Epithelial cell of esophagus (primary cell): ENCODE measurements at regions not wholly inside any gene's neighbourhood (a gene's known extent, or its start where the extent isn't known, plus 50 kb on each side); places are given as distances from the start of the nearest gene placed in this dataset.

Source experiments
- DNase-seq: peaks from one replicate; pipeline ENCODE4 v3.0.0; 2010; ENCODE audit warnings: low read depth
- H3K4me3 ChIP-seq: 2 replicates; pipeline ENCODE4 v1.5.1; 2011; ENCODE audit warnings: mild to moderate bottlenecking, low read length, control low read depth
- TF ChIP-seq, protein P1 (sequence below): IDR thresholded peaks from 2 replicates; pipeline ENCODE4 v1.5.1; 2011; ENCODE audit warnings: low read depth, mild to moderate bottlenecking, low read length, control low read depth, inconsistent platforms; ENCODE audit not compliant: insufficient read depth; ENCODE audit errors: missing control alignments

DNA sequence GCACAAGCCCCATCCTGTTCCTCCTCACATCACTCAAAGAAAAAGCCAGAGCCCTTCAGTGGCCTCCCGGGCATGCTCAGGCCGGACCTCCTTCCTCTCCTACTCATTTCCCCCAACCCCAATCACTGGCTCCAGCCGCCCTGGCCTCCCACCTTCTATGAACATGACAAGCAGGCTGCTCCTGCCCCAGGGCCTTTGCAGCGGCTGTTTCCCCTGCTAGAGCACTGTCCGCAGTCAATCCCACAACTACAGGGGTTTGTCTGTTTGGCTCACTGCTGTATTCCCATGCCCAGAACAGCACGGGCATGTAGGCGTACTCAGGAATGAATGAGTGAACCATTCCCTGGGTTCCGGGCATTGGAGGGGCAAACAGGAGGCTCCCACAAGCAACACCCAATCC is 139.8 kb upstream of the PRR20G start:
- TF ChIP-seq, protein P1, sequence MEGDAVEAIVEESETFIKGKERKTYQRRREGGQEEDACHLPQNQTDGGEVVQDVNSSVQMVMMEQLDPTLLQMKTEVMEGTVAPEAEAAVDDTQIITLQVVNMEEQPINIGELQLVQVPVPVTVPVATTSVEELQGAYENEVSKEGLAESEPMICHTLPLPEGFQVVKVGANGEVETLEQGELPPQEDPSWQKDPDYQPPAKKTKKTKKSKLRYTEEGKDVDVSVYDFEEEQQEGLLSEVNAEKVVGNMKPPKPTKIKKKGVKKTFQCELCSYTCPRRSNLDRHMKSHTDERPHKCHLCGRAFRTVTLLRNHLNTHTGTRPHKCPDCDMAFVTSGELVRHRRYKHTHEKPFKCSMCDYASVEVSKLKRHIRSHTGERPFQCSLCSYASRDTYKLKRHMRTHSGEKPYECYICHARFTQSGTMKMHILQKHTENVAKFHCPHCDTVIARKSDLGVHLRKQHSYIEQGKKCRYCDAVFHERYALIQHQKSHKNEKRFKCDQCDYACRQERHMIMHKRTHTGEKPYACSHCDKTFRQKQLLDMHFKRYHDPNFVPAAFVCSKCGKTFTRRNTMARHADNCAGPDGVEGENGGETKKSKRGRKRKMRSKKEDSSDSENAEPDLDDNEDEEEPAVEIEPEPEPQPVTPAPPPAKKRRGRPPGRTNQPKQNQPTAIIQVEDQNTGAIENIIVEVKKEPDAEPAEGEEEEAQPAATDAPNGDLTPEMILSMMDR: no peak
- no peak overlapping the region for H3K4me3 ChIP-seq
- DNase-seq: no peak

DNA sequence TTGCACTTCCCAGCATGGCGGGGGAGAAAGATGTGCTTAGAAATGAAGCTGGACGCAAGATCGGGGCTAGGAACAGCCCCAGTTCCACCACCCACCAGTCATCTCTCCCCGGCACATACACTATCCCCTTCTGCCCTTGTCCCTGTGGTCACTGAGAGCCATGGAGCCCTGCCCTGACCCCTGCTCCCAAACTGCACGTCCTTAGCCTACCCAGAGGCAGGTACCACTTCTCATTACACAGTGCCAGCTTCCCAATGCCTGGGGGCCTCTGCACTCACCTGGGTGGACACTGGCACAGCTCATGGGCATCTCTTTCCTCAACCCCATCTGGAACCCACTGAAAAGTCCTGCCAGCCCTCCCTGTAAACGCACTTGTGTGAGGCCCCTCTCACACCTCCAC is 139.3 kb upstream of the PRR20G start:
- TF ChIP-seq, protein P1: no peak
- no peak for DNase-seq
- no peak overlapping the region for H3K4me3 ChIP-seq

DNA sequence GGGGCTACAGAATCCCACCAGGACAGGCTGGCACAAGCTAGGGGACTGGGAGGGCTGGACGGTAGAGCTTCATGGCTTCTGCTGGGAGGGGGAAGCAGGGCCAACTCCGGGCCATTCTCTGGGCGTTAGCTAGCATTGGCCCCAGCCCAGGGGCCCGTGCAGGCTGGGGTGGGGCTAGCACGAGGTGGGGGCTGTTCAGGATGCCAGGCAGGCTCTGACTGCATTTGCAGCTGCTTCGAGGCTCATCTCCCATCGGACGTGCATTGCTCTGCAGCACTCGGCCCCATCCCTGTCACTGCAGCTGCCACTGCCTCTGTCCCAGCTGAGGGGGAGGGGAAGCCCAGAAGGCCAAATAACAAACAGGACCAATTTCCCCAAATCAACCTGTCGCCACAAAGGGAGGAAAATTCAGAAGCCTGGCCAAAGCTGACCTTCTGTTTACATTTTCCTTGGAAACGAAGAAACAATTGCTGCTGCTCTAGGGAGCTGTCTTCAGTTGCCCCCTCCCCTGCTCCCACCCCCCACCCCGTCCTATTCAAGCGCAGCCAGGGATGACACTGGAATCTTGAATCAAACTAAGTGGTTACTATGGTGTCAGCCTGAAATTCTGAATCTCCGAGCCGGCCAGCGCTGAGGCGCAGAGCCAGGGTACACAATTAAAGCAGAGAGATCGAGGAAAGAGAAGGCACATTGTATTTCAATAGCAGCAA is 138.8 kb upstream of the PRR20G start:
- no peak overlapping the region for H3K4me3 ChIP-seq
- DNase-seq: no peak
- TF ChIP-seq, protein P1: no peak

DNA sequence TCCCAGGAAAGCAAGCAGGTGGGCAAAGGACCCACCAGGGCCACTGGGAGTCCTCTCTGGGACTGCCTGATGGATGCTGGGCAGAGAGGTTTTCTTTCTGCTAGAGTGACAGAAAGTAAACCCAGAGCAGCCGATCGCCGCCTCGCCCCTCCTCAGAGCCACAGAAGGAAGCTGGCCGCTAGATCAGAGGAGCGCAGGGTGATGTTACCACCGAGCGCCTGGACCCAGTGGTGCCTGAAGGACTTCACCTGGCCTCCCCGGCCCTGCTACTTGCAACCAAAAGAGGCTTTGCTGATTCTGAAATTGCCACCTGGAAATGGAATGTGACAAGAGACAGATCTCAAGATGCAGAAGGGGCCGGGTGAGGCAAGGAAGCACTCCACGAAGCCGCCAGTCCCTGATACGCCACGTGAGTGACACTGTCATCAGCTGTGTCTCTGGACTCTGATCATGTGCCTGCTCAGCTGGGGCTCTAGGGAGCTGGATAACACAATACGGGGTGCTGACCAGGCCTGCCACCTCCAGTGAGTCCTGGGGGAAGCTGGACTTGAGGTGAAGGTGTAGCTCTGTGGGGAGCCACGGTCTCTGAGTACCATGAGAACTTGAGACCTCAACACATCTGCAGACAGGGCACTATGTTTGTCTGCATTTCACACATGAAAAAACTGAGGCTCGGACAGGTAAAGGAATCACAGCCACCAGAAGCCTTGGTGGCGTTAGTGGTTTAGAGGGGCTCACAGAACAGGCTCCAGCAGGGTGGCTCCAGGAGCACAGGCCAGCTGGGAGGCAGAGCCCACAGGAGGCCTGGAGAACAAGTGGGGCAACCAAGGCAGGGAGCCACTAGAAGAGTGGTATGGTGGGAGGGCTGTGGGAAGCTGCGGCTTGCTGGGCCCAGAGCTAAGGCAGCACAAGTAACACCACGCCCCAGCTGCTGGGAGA is 137.9 kb upstream of the PRR20G start:
- no peak overlapping the region for H3K4me3 ChIP-seq
- no peak for DNase-seq
- TF ChIP-seq, protein P1: no peak

DNA sequence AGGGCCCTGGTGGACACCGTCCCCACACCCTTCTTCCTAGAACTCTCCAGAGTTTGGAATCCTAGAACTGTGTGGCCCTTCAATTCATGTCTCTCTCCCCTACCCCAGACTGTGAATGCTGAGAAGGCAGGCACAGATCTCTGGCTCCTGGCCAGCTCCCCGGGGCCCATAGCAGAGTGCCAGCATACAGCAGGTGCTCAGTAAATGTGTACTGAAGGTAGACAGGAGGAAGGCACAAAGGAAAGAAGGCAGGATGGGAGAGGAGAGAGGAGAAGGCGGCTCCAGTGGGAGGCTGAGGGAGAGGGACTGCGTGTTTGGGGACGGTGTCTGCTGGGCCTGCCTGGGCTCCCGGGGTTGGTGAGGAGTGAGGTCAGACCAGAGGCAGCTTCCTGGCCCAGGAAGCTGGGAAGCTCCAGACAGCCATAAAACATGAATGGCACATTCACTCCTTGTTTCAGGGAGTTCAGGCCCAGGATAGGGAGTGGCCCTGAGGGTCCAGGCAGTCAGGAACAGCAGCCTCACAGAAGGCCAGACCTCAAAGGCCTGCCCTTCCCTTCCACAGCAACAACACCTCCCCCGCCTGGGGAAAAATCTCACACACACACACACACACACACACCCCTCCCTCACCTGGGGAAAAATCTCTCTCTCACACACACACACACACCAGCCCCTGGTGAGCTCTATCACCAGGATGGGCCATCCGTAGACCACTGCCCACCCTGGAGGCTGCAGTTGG is 137.1 kb upstream of the PRR20G start:
- TF ChIP-seq, protein P1: no peak
- DNase-seq: no peak
- H3K4me3 ChIP-seq: no peak overlapping the region

DNA sequence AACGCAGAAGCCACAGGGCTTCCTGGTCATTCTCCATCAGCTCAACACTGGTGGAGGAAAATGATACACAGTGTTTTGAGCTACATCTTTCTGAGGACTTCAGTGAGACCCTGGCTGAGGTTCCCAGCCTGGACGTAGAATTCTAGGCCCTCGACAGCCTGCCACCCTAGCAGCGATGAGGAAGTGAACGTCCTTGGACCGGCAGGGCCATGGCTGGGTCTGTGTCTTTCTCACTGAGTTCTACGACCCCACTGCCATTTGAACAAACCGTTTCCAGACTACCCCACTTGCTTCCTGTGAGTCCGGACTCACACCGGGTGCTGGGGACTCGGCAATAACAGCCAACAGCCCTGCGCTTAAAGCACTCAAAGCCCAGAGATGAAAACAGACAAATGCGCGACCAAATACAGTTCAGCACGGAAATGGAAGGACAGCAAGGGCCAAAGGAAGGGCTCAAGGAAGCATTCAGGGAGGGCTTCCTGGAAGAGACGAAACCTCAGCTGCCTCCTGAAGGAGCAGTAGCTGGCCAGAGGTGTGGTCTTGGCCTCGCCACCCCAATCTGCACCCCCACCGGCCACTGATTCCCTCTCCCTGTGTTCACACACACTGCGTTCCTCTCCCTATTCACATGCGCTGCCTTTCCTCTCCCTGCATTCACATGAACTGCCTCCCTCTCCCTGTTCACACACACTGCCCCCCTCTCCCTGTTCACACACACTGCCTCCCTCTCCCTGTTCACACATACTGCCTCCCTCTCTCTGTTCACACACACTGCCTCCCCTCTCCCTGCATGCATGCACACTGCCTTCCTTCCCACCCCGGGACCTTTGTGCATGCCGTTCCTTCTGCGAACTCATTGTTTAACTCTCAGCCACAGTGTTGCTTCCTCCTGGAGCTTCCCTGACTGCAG is 136.3 kb upstream of the PRR20G start:
- TF ChIP-seq, protein P1: no peak
- no peak overlapping the region for H3K4me3 ChIP-seq
- no peak for DNase-seq
